ENCODE measurements at regions not wholly inside any gene's neighbourhood (a gene's known extent, or its start where the extent isn't known, plus 50 kb on each side); places are given as distances from the start of the nearest gene placed in this dataset.
"Not testable (repeated sequence)": the region's sequence is repeated elsewhere in the genome, so short reads cannot be mapped to it uniquely, and the experiment has no call there.

GRCh38 chr7:32221056-32221455 is 150.8 kb upstream of the PDE1C start:
- in situ Hi-C loops (cut with MboI; ENCODE audit: low sequenced_read_pairs in 4 of 4), result loop anchor here in 1 of 4 donors (25.0 kb wide), 1 partner anchor 484 kb away; no protein-coding TSS in a partner anchor
- intact Hi-C loops (cut with DNase I; ENCODE audit: low total_unique reads), result no loop called here

GRCh38 chr7:32219831-32220230 is 149.6 kb upstream of the PDE1C start:
- in situ Hi-C loops (cut with MboI; ENCODE audit: low sequenced_read_pairs in 4 of 4), result loop anchor here in 2 of 4 donors (10.0 to 25.0 kb wide), 2 partner anchors 135 to 483 kb away; no protein-coding TSS in a partner anchor
- H3K36me3 ChIP-seq; H3K4me1 ChIP-seq; H3K27ac ChIP-seq; H3K27me3 ChIP-seq; ATAC-seq; intact Hi-C loops (cut with DNase I; ENCODE audit: low total_unique reads); H3K9me3 ChIP-seq; DNase-seq; H3K4me3 ChIP-seq: not testable (repeated sequence)

More at GRCh38 chr7:32221056-32221455, 150.8 kb upstream of the PDE1C start:
- Histone ChIP-seq H3K27me3 (no peaks in the 10 kb centered on the region), H3K36me3 (no peaks in the 10 kb centered on the region), H3K4me1 (no peaks in the 10 kb centered on the region), H3K9me3 (no peaks in the 10 kb centered on the region), H3K27ac (no peak overlapping the region), H3K4me3 (no peak overlapping the region)
- TF ChIP-seq POLR2A (IDR thresholded peaks at IDR 0.05) (no peak), CTCF (IDR thresholded peaks at IDR 0.05 in 4 of 5, conservative IDR thresholded peaks at IDR 0.05 in 1 of 5) (no peak)
- DNase-seq (no peak), ATAC-seq (no peak)

GRCh38 chr7:32219416-32219815 is 149.2 kb upstream of the PDE1C start:
- TF ChIP-seq POLR2A (IDR thresholded peaks at IDR 0.05) (no peak), CTCF (IDR thresholded peaks at IDR 0.05 in 4 of 5, conservative IDR thresholded peaks at IDR 0.05 in 1 of 5) (no peak)
- H3K36me3 ChIP-seq, result no peaks in the 10 kb centered on the region
- no peak overlapping the region for H3K27ac ChIP-seq
- no peaks in the 10 kb centered on the region for H3K9me3 ChIP-seq
- no peak for ATAC-seq
- H3K4me1 ChIP-seq, result no peaks in the 10 kb centered on the region
- intact Hi-C loops (cut with DNase I; ENCODE audit: low total_unique reads) (no loop called here), in situ Hi-C loops (cut with MboI; ENCODE audit: low sequenced_read_pairs in 4 of 4) (loop anchor here in 2 of 4 donors (10.0 to 25.0 kb wide), 2 partner anchors 135 to 482 kb away; no protein-coding TSS in a partner anchor)
- no peak for DNase-seq
- H3K27me3 ChIP-seq, result no peaks in the 10 kb centered on the region
- no peak overlapping the region for H3K4me3 ChIP-seq

GRCh38 chr7:32218741-32219288 is 148.6 kb upstream of the PDE1C start:
- in situ Hi-C loops (cut with MboI; ENCODE audit: low sequenced_read_pairs in 4 of 4) (loop anchor here in 2 of 4 donors (10.0 to 25.0 kb wide), 2 partner anchors 136 to 482 kb away; no protein-coding TSS in a partner anchor), intact Hi-C loops (cut with DNase I; ENCODE audit: low total_unique reads) (no loop called here)
- H3K4me1 ChIP-seq, result no peaks in the 10 kb centered on the region
- TF ChIP-seq CTCF (IDR thresholded peaks at IDR 0.05 in 4 of 5, conservative IDR thresholded peaks at IDR 0.05 in 1 of 5), result no peak
- no peak for TF ChIP-seq POLR2A (IDR thresholded peaks at IDR 0.05)
- no peak overlapping the region for H3K4me3 ChIP-seq
- H3K27me3 ChIP-seq, result no peaks in the 10 kb centered on the region
- ATAC-seq (no peak), DNase-seq (no peak)
- no peaks in the 10 kb centered on the region for H3K36me3 ChIP-seq
- no peak overlapping the region for H3K27ac ChIP-seq
- H3K9me3 ChIP-seq, result no peaks in the 10 kb centered on the region

DNA sequence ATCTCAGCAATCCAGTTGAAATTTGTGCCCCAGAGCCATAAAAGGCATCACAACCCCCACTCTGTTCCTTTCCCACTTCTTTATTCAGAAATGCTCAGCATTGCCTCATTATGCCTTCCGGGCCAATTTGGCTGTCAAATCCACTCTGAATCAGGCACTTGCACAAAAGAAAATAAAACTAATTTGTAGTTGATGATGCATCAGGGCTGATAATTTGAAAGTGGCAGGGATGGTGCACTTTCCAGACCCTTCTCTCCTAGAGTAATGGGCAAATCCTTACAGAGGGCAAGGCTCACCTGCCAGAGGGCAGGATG is 147.9 kb upstream of the PDE1C start:
- no peak for DNase-seq
- in situ Hi-C loops (cut with MboI; ENCODE audit: low sequenced_read_pairs in 4 of 4), result loop anchor here in 2 of 4 donors (10.0 to 25.0 kb wide), 2 partner anchors 137 to 481 kb away; no protein-coding TSS in a partner anchor
- Histone ChIP-seq H3K27ac (no peak overlapping the region), H3K27me3 (no peaks in the 10 kb centered on the region), H3K36me3 (no peaks in the 10 kb centered on the region), H3K9me3 (no peaks in the 10 kb centered on the region), H3K4me1 (no peaks in the 10 kb centered on the region), H3K4me3 (no peak overlapping the region)
- intact Hi-C loops (cut with DNase I; ENCODE audit: low total_unique reads), result no loop called here
- TF ChIP-seq POLR2A (IDR thresholded peaks at IDR 0.05) (no peak), CTCF (IDR thresholded peaks at IDR 0.05 in 4 of 5, conservative IDR thresholded peaks at IDR 0.05 in 1 of 5) (no peak)
- no peak for ATAC-seq

All from gastrocnemius medialis (tissue), 4 donors.